IMR-90 (cell line): ENCODE measurements at regions not wholly inside any gene's neighbourhood (a gene's known extent, or its start where the extent isn't known, plus 50 kb on each side); places are given as distances from the start of the nearest gene placed in this dataset.

ENCODE experiments used
- ATAC-seq: fragments of 200-7000 bp; cut with Tn5 transposase; 2 replicates; pipeline ENCODE4 v1.9.1; 2020; ENCODE audit warnings: low read depth, mild to moderate bottlenecking, moderate library complexity
- BruUV-seq: library from RNA; stranded (reverse); fragments of 400-500 nt; replicated peaks from 2 replicates; lab custom pipeline; 2021; lab: Mats Ljungman, UMichigan
- CTCF ChIA-PET: fragments of 300-600 bp; formaldehyde crosslinking; extraction: SDS; loops from one replicate; lab custom pipeline; 2021; ENCODE audit warnings: antibody characterized with exemption; lab: Yijun Ruan, JAX
- POLR2A ChIA-PET: fragments of 300-600 bp; sonication (Branson Sonifier 250); formaldehyde crosslinking; loops from one replicate; lab custom pipeline; 2022; ENCODE audit warnings: antibody characterized with exemption; ENCODE audit not compliant: unreplicated experiment; lab: Charles Lee
- DNase-seq: peaks from one replicate; pipeline ENCODE4 v3.0.0; 2013
- H2AFZ ChIP-seq: replicated peaks from 2 replicates; pipeline ENCODE3; 2013; ENCODE audit warnings: low read length, mild to moderate bottlenecking; ENCODE audit not compliant: poor library complexity
- H2AK5ac ChIP-seq: 2 replicates; pipeline ENCODE4 v1.6.1; 2013; ENCODE audit warnings: low read depth, low read length, inconsistent platforms
- H2AK9ac ChIP-seq: replicated peaks from 2 replicates; pipeline ENCODE3; 2013; ENCODE audit warnings: mild to moderate bottlenecking, low read depth, low read length, moderate library complexity; ENCODE audit not compliant: poor library complexity
- H2BK120ac ChIP-seq: 2 replicates; pipeline ENCODE4 v1.6.1; 2013; ENCODE audit warnings: low read depth, low read length, inconsistent platforms
- H2BK15ac ChIP-seq: 3 replicates; pipeline ENCODE4 v1.6.1; 2013; ENCODE audit warnings: low read depth, low read length, inconsistent platforms
- H2BK20ac ChIP-seq: 2 replicates; pipeline ENCODE4 v1.6.1; 2013; ENCODE audit warnings: low read depth, mild to moderate bottlenecking, inconsistent platforms, low read length, moderate library complexity
- H2BK5ac ChIP-seq: 2 replicates; pipeline ENCODE4 v1.6.1; 2013; ENCODE audit warnings: mild to moderate bottlenecking, low read depth, low read length, inconsistent platforms; ENCODE audit not compliant: poor library complexity, severe bottlenecking
- H3K14ac ChIP-seq: replicated peaks from 2 replicates; pipeline ENCODE4 v1.6.1; 2013; ENCODE audit warnings: low read depth, low read length, inconsistent platforms
- H3K18ac ChIP-seq: 2 replicates; pipeline ENCODE4 v1.6.1; 2013; ENCODE audit warnings: low read depth, low read length, control low read depth
- H3K23ac ChIP-seq: 2 replicates; pipeline ENCODE4 v1.6.1; 2013; ENCODE audit warnings: low read depth, low read length, inconsistent platforms
- H3K27ac ChIP-seq: 2 replicates; pipeline ENCODE4 v1.5.1; 2013; ENCODE audit warnings: mild to moderate bottlenecking, control low read depth, low read length; ENCODE audit not compliant: insufficient read depth
- H3K27me3 ChIP-seq: 2 replicates; pipeline ENCODE4 v1.6.1; 2013; ENCODE audit warnings: low read length; ENCODE audit not compliant: control insufficient read depth, insufficient read depth
- H3K36me3 ChIP-seq: 2 replicates; pipeline ENCODE4 v1.6.1; 2013; ENCODE audit warnings: low read length, mixed read lengths; ENCODE audit not compliant: control insufficient read depth, insufficient read depth
- H3K4ac ChIP-seq: 2 replicates; pipeline ENCODE4 v1.6.1; 2013; ENCODE audit warnings: low read depth, low read length, inconsistent platforms
- H3K4me1 ChIP-seq: 2 replicates; pipeline ENCODE4 v1.6.1; 2013; ENCODE audit warnings: low read length, mixed read lengths; ENCODE audit not compliant: control insufficient read depth, insufficient read depth
- H3K4me2 ChIP-seq: 2 replicates; pipeline ENCODE4 v1.6.1; 2013; ENCODE audit warnings: low read depth, mild to moderate bottlenecking, control low read depth, low read length, moderate library complexity
- H3K4me3 ChIP-seq: 2 replicates; pipeline ENCODE4 v1.5.1; 2013; ENCODE audit warnings: low read depth, mild to moderate bottlenecking, control low read depth, low read length, moderate library complexity; ENCODE audit not compliant: insufficient read depth
- H3K56ac ChIP-seq: 2 replicates; pipeline ENCODE4 v1.6.1; 2013; ENCODE audit warnings: low read length, inconsistent platforms; ENCODE audit not compliant: insufficient read depth; ENCODE audit errors: extremely low read depth
- H3K79me1 ChIP-seq, 2 experiments: 2 replicates each; pipeline ENCODE4 v1.6.1; 2013; ENCODE audit warnings: low read length in 2 of 2, inconsistent platforms in 1 of 2, low read depth in 1 of 2
- H3K9ac ChIP-seq: 2 replicates; pipeline ENCODE4 v1.6.1; 2013; ENCODE audit warnings: low read depth, low read length, control low read depth
- H3K9me1 ChIP-seq: 2 replicates; pipeline ENCODE4 v1.6.1; 2013; ENCODE audit warnings: low read length, inconsistent platforms; ENCODE audit not compliant: insufficient read depth
- H3K9me3 ChIP-seq: 2 replicates; pipeline ENCODE4 v1.6.1; 2013; ENCODE audit warnings: low read length; ENCODE audit not compliant: control insufficient read depth, insufficient read depth
- H4K20me1 ChIP-seq: 2 replicates; pipeline ENCODE4 v1.6.1; 2013; ENCODE audit warnings: low read length, inconsistent platforms; ENCODE audit not compliant: insufficient read depth
- H4K5ac ChIP-seq: 2 replicates; pipeline ENCODE4 v1.6.1; 2013; ENCODE audit warnings: mild to moderate bottlenecking, low read depth, low read length, control low read depth
- H4K8ac ChIP-seq, 2 experiments: 2 replicates each; pipeline ENCODE4 v1.6.1; 2013; ENCODE audit warnings: low read depth in 2 of 2, low read length in 2 of 2, control low read depth in 1 of 2, inconsistent platforms in 1 of 2
- H4K91ac ChIP-seq: 2 replicates; pipeline ENCODE4 v1.6.1; 2013; ENCODE audit warnings: low read depth, low read length, inconsistent platforms; ENCODE audit not compliant: insufficient read depth
- BHLHE40 ChIP-seq: fragments of 150-350 bp; IDR thresholded peaks from 2 replicates; pipeline ENCODE4 v1.6.1; 2016; ENCODE audit warnings: mild to moderate bottlenecking, low read depth, low read length
- CEBPB ChIP-seq: IDR thresholded peaks from 2 replicates; pipeline ENCODE4 v1.6.1; 2012; ENCODE audit warnings: low read depth, low read length, improper control_type of control experiment
- CHD1 ChIP-seq: IDR thresholded peaks from 2 replicates; pipeline ENCODE4 v1.6.1; 2012; ENCODE audit warnings: low read depth, low read length, improper control_type of control experiment
- FOS ChIP-seq: fragments of 150-350 bp; IDR thresholded peaks from 2 replicates; pipeline ENCODE4 v1.6.1; 2016; ENCODE audit warnings: low read depth, low read length
- MAFK ChIP-seq: IDR thresholded peaks from 2 replicates; pipeline ENCODE4 v1.6.1; 2012; ENCODE audit warnings: low read depth, low read length, improper control_type of control experiment
- MAZ ChIP-seq: IDR thresholded peaks from 2 replicates; pipeline ENCODE4 v1.6.1; 2012; ENCODE audit warnings: low read depth, mild to moderate bottlenecking, low read length, improper control_type of control experiment, moderate library complexity, borderline replicate concordance
- MXI1 ChIP-seq: IDR thresholded peaks from 2 replicates; pipeline ENCODE4 v1.6.1; 2012; ENCODE audit warnings: low read depth, mild to moderate bottlenecking, low read length, moderate library complexity, borderline replicate concordance
- NFE2L2 ChIP-seq: fragments of 150-350 bp; IDR thresholded peaks from 2 replicates; pipeline ENCODE4 v1.6.1; 2016; ENCODE audit warnings: low read depth, mild to moderate bottlenecking, low read length
- POLR2A ChIP-seq: IDR thresholded peaks from 2 replicates; pipeline ENCODE4 v1.6.1; 2012; ENCODE audit warnings: mild to moderate bottlenecking, low read depth, low read length
- RAD21 ChIP-seq: IDR thresholded peaks from 2 replicates; pipeline ENCODE4 v1.6.1; 2012; ENCODE audit warnings: low read length, improper control_type of control experiment
- RCOR1 ChIP-seq: IDR thresholded peaks from 2 replicates; pipeline ENCODE4 v1.6.1; 2012; ENCODE audit warnings: mild to moderate bottlenecking, low read length, improper control_type of control experiment; ENCODE audit not compliant: insufficient replicate concordance
- RFX5 ChIP-seq: IDR thresholded peaks from 2 replicates; pipeline ENCODE4 v1.8.0; 2012; ENCODE audit warnings: low read depth, mild to moderate bottlenecking, low read length, moderate library complexity
- SMC3 ChIP-seq: fragments of 150-350 bp; IDR thresholded peaks from 2 replicates; pipeline ENCODE4 v1.6.1; 2016; ENCODE audit warnings: low read depth, mild to moderate bottlenecking, antibody characterized with exemption, low read length, moderate library complexity
- dilution Hi-C: fragments of 300-500 bp; cut with HindIII; formaldehyde crosslinking; loops from one replicate; pipeline ENCODE4 v1.14.3; 2018; ENCODE audit warnings: low sequenced_read_pairs; ENCODE audit not compliant: unreplicated experiment
- in situ Hi-C: fragments of 300-500 bp; cut with MboI; formaldehyde crosslinking; loops from 3 replicates; pipeline ENCODE4 v1.14.3; 2019; ENCODE audit warnings: low sequenced_read_pairs, inconsistent platforms, mixed read lengths
- intact Hi-C: fragments of 100-400 bp; cut with micrococcal nuclease; formaldehyde crosslinking; loops from 2 replicates; pipeline ENCODE4 v1.10.0; 2022
- TF ChIP-seq, protein P1 (sequence below): fragments of 150-350 bp; IDR thresholded peaks from 2 replicates; pipeline ENCODE4 v1.6.1; 2017; ENCODE audit warnings: mild to moderate bottlenecking, antibody characterized with exemption, low read length, low read depth
- TF ChIP-seq, protein P2 (sequence below): fragments of 150-350 bp; IDR thresholded peaks from 2 replicates; pipeline ENCODE4 v1.6.1; 2016; ENCODE audit warnings: low read depth, mild to moderate bottlenecking, low read length, moderate library complexity, borderline replicate concordance
- TF ChIP-seq, protein P3 (sequence below): conservative IDR thresholded peaks from 2 replicates; pipeline ENCODE4 v1.5.1; 2012; ENCODE audit warnings: mild to moderate bottlenecking, low read depth, low read length, improper control_type of control experiment

DNA sequence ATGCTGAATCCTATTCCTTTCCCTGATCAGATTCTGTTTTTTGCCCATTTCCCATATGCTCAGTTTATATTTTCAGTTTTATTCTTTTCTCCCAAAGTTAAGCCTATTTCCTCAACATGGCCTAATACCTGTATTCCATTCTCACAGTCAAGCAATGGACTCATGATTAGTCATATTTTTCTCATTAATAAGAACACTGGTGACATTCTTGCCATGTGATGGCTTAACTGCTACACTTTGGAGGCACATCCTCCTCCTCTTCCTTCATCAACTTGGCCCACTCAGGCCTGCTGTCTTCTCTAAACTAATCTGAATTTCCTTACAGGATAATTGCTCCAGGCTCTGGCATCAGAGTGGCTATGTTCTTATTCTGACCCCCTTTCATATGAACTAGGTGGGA lies 679.2 kb downstream of the NYAP2 start:
- Histone ChIP-seq H3K27me3 (no peaks in the 10 kb centered on the region), H3K18ac (peak overlapping the region; percentile 99), H3K36me3 (no peaks in the 10 kb centered on the region), H3K79me1 (peaks cover 0 to 4% of the 10 kb centered on the region in 2 experiments; a peak in 1 of 4 replicates), H4K8ac (peak overlapping the region; percentile 86), H4K91ac (peak overlapping the region; percentile 80), H2AFZ (no peak overlapping the region), H3K9me1 (no peaks in the 10 kb centered on the region), H2BK15ac (peak overlapping the region; percentile 82), H3K4me3 (no peak overlapping the region), H3K14ac (peak overlapping the region; percentile 84), H2AK5ac (peak overlapping the region; percentile 92), H2BK5ac (peak overlapping the region; percentile 91), H3K4me1 (peaks cover 12% of the 10 kb centered on the region), H3K4me2 (no peak overlapping the region), H4K20me1 (no peaks in the 10 kb centered on the region), H3K9me3 (no peaks in the 10 kb centered on the region), H3K9ac (no peak overlapping the region), H3K23ac (peak overlapping the region; percentile 72; the same call in 1 of the 2 replicates), H2BK20ac (peak overlapping the region; percentile 96), H3K27ac (peak overlapping the region; percentile 91), H2AK9ac (no peak overlapping the region), H2BK120ac (peak overlapping the region; percentile 94), H3K4ac (peak overlapping the region; percentile 88), H3K56ac (peak overlapping the region; percentile 10; the same call in 1 of the 2 replicates), H4K5ac (peak overlapping the region; percentile 94)
- ChIA-PET POLR2A (no interaction called here), CTCF (no interaction called here)
- in situ Hi-C loops = no loop called here
- ATAC-seq (no peak), DNase-seq (no peak)
- BruUV-seq = no TSS peak
- TF ChIP-seq CHD1 (no peak), BHLHE40 (no peak), MAZ (no peak), RCOR1 (no peak), SMC3 (no peak), FOS (no peak), NFE2L2 (no peak), RFX5 (no peak), RAD21 (no peak), POLR2A (no peak), MXI1 (no peak), MAFK (no peak), CEBPB (no peak)
- TF ChIP-seq, protein P1, sequence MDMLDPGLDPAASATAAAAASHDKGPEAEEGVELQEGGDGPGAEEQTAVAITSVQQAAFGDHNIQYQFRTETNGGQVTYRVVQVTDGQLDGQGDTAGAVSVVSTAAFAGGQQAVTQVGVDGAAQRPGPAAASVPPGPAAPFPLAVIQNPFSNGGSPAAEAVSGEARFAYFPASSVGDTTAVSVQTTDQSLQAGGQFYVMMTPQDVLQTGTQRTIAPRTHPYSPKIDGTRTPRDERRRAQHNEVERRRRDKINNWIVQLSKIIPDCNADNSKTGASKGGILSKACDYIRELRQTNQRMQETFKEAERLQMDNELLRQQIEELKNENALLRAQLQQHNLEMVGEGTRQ = no peak
- TF ChIP-seq, protein P2, sequence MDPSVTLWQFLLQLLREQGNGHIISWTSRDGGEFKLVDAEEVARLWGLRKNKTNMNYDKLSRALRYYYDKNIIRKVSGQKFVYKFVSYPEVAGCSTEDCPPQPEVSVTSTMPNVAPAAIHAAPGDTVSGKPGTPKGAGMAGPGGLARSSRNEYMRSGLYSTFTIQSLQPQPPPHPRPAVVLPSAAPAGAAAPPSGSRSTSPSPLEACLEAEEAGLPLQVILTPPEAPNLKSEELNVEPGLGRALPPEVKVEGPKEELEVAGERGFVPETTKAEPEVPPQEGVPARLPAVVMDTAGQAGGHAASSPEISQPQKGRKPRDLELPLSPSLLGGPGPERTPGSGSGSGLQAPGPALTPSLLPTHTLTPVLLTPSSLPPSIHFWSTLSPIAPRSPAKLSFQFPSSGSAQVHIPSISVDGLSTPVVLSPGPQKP = no peak
- TF ChIP-seq, protein P3, sequence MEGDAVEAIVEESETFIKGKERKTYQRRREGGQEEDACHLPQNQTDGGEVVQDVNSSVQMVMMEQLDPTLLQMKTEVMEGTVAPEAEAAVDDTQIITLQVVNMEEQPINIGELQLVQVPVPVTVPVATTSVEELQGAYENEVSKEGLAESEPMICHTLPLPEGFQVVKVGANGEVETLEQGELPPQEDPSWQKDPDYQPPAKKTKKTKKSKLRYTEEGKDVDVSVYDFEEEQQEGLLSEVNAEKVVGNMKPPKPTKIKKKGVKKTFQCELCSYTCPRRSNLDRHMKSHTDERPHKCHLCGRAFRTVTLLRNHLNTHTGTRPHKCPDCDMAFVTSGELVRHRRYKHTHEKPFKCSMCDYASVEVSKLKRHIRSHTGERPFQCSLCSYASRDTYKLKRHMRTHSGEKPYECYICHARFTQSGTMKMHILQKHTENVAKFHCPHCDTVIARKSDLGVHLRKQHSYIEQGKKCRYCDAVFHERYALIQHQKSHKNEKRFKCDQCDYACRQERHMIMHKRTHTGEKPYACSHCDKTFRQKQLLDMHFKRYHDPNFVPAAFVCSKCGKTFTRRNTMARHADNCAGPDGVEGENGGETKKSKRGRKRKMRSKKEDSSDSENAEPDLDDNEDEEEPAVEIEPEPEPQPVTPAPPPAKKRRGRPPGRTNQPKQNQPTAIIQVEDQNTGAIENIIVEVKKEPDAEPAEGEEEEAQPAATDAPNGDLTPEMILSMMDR = no peak
- dilution Hi-C loops = no loop called here
- intact Hi-C loops = no loop called here
